ENCODE measurements at regions not wholly inside any gene's neighbourhood (a gene's known extent, or its start where the extent isn't known, plus 50 kb on each side); places are given as distances from the start of the nearest gene placed in this dataset.

DNA sequence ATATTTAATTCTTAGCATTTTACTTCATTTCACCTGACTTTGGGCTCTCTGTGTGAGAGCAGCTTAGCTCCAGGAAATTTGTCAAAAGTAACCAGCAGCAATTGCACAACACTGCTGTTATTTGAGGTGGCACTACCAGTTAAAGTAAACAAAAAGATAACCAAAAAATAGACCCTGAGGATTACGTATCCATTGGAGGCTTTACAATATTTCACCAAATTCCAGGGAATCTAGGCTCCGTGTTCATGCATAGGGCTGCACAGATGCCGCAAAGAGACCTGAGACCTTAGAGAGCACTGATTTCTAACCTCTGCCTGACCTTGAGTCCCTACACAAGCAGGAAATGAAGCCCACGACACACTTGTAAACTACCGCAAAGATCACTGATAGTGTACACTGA is 1392.7 kb upstream of the CDH6 start:
- no peak for DNase-seq
- no peak overlapping the region for H3K27ac Mint-ChIP-seq
- no peaks in the 10 kb centered on the region for H3K4me1 ChIP-seq (ENCODE audit: insufficient read depth, low read length)
- intact Hi-C loops (cut with DNase I, micrococcal nuclease): no loop called here
- H3K27me3 ChIP-seq (ENCODE audit: control insufficient read depth in 1 of 2, insufficient read depth in 2 of 2, low read length in 2 of 2): no peaks in the 10 kb centered on the region
- no peaks in the 10 kb centered on the region for H3K4me1 Mint-ChIP-seq (ENCODE audit: low read depth)
- H3K9me3 Mint-ChIP-seq: peaks cover 4% of the 10 kb centered on the region
- POLR2A ChIA-PET: no interaction called here
- H3K27me3 Mint-ChIP-seq: no peaks in the 10 kb centered on the region
- TF ChIP-seq, protein P1, sequence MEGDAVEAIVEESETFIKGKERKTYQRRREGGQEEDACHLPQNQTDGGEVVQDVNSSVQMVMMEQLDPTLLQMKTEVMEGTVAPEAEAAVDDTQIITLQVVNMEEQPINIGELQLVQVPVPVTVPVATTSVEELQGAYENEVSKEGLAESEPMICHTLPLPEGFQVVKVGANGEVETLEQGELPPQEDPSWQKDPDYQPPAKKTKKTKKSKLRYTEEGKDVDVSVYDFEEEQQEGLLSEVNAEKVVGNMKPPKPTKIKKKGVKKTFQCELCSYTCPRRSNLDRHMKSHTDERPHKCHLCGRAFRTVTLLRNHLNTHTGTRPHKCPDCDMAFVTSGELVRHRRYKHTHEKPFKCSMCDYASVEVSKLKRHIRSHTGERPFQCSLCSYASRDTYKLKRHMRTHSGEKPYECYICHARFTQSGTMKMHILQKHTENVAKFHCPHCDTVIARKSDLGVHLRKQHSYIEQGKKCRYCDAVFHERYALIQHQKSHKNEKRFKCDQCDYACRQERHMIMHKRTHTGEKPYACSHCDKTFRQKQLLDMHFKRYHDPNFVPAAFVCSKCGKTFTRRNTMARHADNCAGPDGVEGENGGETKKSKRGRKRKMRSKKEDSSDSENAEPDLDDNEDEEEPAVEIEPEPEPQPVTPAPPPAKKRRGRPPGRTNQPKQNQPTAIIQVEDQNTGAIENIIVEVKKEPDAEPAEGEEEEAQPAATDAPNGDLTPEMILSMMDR (IDR thresholded peaks at IDR 0.05): no peak
- no peaks in the 10 kb centered on the region for H3K36me3 ChIP-seq (ENCODE audit: insufficient read depth, low read length)
- no peak overlapping the region for H3K4me3 ChIP-seq (ENCODE audit: low read length)
- peaks cover 2 to 6% of the 10 kb centered on the region in 2 experiments for H3K9me3 ChIP-seq (ENCODE audit: control insufficient read depth in 1 of 2, insufficient read depth in 1 of 2, low read length in 2 of 2)
- CTCF ChIA-PET: no interaction called here
- ATAC-seq (ENCODE audit: poor library complexity): no peak
- H3K36me3 Mint-ChIP-seq (ENCODE audit: low read depth): no peaks in the 10 kb centered on the region
- H3K27ac ChIP-seq (ENCODE audit: low read depth in 1 of 2, low read length in 2 of 2): no peak overlapping the region
- no peak overlapping the region for H3K4me3 Mint-ChIP-seq

DNA sequence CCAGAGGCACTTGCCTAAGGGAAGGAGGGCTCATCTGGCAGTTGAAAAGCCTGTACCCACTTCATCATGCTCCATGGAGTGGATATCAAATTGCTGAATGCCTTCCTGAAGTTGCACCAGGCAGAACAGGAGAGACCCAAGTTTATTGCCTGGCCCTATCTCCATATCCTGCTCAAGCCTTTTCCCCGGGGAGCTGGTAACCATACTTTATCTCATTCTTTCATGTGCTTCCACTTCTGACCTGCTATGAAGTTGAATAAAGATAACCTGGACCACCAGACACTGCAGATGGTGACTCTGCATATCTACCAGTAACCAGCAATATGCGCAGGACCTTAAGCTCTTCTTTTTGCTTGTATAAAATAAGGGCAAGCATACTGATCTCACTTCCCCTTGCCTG is 1397.5 kb upstream of the CDH6 start:
- ChIA-PET CTCF (no interaction called here), POLR2A (no interaction called here)
- H3K36me3 Mint-ChIP-seq (ENCODE audit: low read depth): no peaks in the 10 kb centered on the region
- Histone ChIP-seq H3K9me3 (ENCODE audit: control insufficient read depth in 1 of 2, insufficient read depth in 1 of 2, low read length in 2 of 2) (peaks cover 4 to 6% of the 10 kb centered on the region in 2 experiments), H3K4me1 (ENCODE audit: insufficient read depth, low read length) (no peaks in the 10 kb centered on the region), H3K4me3 (ENCODE audit: low read length) (no peak overlapping the region), H3K27me3 (ENCODE audit: control insufficient read depth in 1 of 2, insufficient read depth in 2 of 2, low read length in 2 of 2) (no peaks in the 10 kb centered on the region), H3K36me3 (ENCODE audit: insufficient read depth, low read length) (no peaks in the 10 kb centered on the region), H3K27ac (ENCODE audit: low read depth in 1 of 2, low read length in 2 of 2) (no peak overlapping the region)
- peaks cover 6% of the 10 kb centered on the region for H3K9me3 Mint-ChIP-seq
- DNase-seq (no peak), ATAC-seq (ENCODE audit: poor library complexity) (no peak)
- no peak overlapping the region for H3K27ac Mint-ChIP-seq
- H3K4me1 Mint-ChIP-seq (ENCODE audit: low read depth): no peaks in the 10 kb centered on the region
- no peak overlapping the region for H3K4me3 Mint-ChIP-seq
- TF ChIP-seq, protein P1 (IDR thresholded peaks at IDR 0.05): no peak
- no peaks in the 10 kb centered on the region for H3K27me3 Mint-ChIP-seq
- intact Hi-C loops (cut with DNase I, micrococcal nuclease): no loop called here

DNA sequence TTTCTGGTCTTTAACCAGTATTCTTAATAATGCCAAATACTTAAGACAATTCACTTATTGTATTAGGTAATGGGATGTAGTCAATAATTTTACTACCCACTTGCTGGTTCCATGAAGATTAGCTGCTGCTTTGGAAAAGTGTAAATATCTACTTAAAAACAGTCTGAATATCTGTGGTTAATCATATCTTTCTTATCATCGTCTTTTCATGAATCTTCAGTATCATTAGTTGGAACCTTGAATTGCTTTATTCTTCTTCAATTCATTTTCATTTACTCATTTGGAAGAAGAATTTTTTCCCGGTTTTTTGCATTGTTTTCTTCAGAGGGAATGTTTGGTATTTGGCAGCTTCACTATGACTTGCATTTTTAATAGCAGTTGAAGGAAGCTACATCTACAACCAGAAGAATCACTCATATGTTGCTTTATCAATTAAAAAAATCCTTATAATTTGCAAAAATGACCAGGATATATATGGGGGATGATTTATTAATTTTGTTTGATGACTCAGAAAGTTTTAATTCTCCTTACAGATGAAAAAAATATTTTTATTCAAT is 1398.3 kb upstream of the CDH6 start:
- Histone ChIP-seq H3K36me3 (ENCODE audit: insufficient read depth, low read length) (no peaks in the 10 kb centered on the region), H3K27me3 (ENCODE audit: control insufficient read depth in 1 of 2, insufficient read depth in 2 of 2, low read length in 2 of 2) (no peaks in the 10 kb centered on the region), H3K4me1 (ENCODE audit: insufficient read depth, low read length) (no peaks in the 10 kb centered on the region), H3K9me3 (ENCODE audit: control insufficient read depth in 1 of 2, insufficient read depth in 1 of 2, low read length in 2 of 2) (peaks cover 0 to 4% of the 10 kb centered on the region in 2 experiments), H3K27ac (ENCODE audit: low read depth in 1 of 2, low read length in 2 of 2) (no peak overlapping the region), H3K4me3 (ENCODE audit: low read length) (no peak overlapping the region)
- H3K9me3 Mint-ChIP-seq: peaks cover 6% of the 10 kb centered on the region
- no peaks in the 10 kb centered on the region for H3K4me1 Mint-ChIP-seq (ENCODE audit: low read depth)
- no peak overlapping the region for H3K27ac Mint-ChIP-seq
- ChIA-PET CTCF (no interaction called here), POLR2A (no interaction called here)
- H3K36me3 Mint-ChIP-seq (ENCODE audit: low read depth): no peaks in the 10 kb centered on the region
- no peaks in the 10 kb centered on the region for H3K27me3 Mint-ChIP-seq
- H3K4me3 Mint-ChIP-seq: no peak overlapping the region
- no peak for DNase-seq
- intact Hi-C loops (cut with DNase I, micrococcal nuclease): no loop called here
- TF ChIP-seq, protein P1 (IDR thresholded peaks at IDR 0.05): no peak
- no peak for ATAC-seq (ENCODE audit: poor library complexity)

All from CD4-positive, alpha-beta T cell (primary cell).